ENCODE measurements at regions not wholly inside any gene's neighbourhood (a gene's known extent, or its start where the extent isn't known, plus 50 kb on each side); places are given as distances from the start of the nearest gene placed in this dataset.

- TF ChIP-seq HNF4A (conservative IDR thresholded peaks at IDR 0.05) (no peak), RAD21 (IDR thresholded peaks at IDR 0.05) (no peak)
Measured at GRCh38 chr5:105587963-105588662, 2025.5 kb upstream of the NUDT12 start (continued).

GRCh38 chr5:105581988-105582690, 2019.5 kb upstream of the NUDT12 start:
- H3K4me1 ChIP-seq (ENCODE audit: control insufficient read depth in 4 of 4, insufficient read depth in 4 of 4, low read length in 3 of 4), result no peaks in the 10 kb centered on the region
- H3K9ac ChIP-seq (ENCODE audit: low read depth in 1 of 2, low read length in 2 of 2), result no peak overlapping the region
- TF ChIP-seq JUND (IDR thresholded peaks at IDR 0.05), result no peak
- TF ChIP-seq CTCF (IDR thresholded peaks at IDR 0.05; ENCODE audit: low read depth, low read length, missing input control), result no peak
- no peak for TF ChIP-seq EGR1 (IDR thresholded peaks at IDR 0.05; ENCODE audit: low read depth in 2 of 2)
- TF ChIP-seq REST (IDR thresholded peaks at IDR 0.05), result no peak
- TF ChIP-seq FOXA1 (IDR thresholded peaks at IDR 0.05), result no peak
- no peak for TF ChIP-seq FOXA2 (IDR thresholded peaks at IDR 0.05)
- no peak for TF ChIP-seq NR2F2 (IDR thresholded peaks at IDR 0.05)
- TF ChIP-seq GABPA (IDR thresholded peaks at IDR 0.05 in 1 of 2, conservative IDR thresholded peaks at IDR 0.05 in 1 of 2), result no peak
- H3K36me3 ChIP-seq (ENCODE audit: control insufficient read depth in 4 of 4, insufficient read depth in 3 of 4, low read depth in 1 of 4, low read length in 3 of 4), result no peaks in the 10 kb centered on the region
- no peak overlapping the region for H3K4me3 ChIP-seq (ENCODE audit: low read depth in 1 of 3, low read length in 3 of 3)
- H3K27ac ChIP-seq (ENCODE audit: low read depth in 1 of 2, low read length in 2 of 2), result no peak overlapping the region
- no peaks in the 10 kb centered on the region for H3K9me3 ChIP-seq (ENCODE audit: control insufficient read depth in 4 of 4, low read length in 3 of 4)
- WGBS, result 58% methylated on average over 7 of the region's 7 CpGs
- H3K27me3 ChIP-seq (ENCODE audit: control insufficient read depth in 4 of 4, insufficient read depth in 4 of 4, low read length in 3 of 4), result no peaks in the 10 kb centered on the region
- DNase-seq (ENCODE audit: low spot score), result no peak

- TF ChIP-seq ATF3 (IDR thresholded peaks at IDR 0.05) (no peak), NR2F2 (IDR thresholded peaks at IDR 0.05) (no peak), MAX (IDR thresholded peaks at IDR 0.05) (no peak), ZBTB33 (IDR thresholded peaks at IDR 0.05) (no peak), SP1 (IDR thresholded peaks at IDR 0.05) (no peak), GABPA (IDR thresholded peaks at IDR 0.05 in 1 of 2, conservative IDR thresholded peaks at IDR 0.05 in 1 of 2) (no peak), YY1 (IDR thresholded peaks at IDR 0.05) (no peak)
- DNase-seq (ENCODE audit: low spot score), result no peak
- H3K27me3 ChIP-seq (ENCODE audit: control insufficient read depth in 4 of 4, insufficient read depth in 4 of 4, low read length in 3 of 4), result no peaks in the 10 kb centered on the region
- no peaks in the 10 kb centered on the region for H3K36me3 ChIP-seq (ENCODE audit: control insufficient read depth in 4 of 4, insufficient read depth in 3 of 4, low read depth in 1 of 4, low read length in 3 of 4)
- H3K4me3 ChIP-seq (ENCODE audit: low read depth in 1 of 3, low read length in 3 of 3), result no peak overlapping the region
- no peak overlapping the region for H3K9ac ChIP-seq (ENCODE audit: low read depth in 1 of 2, low read length in 2 of 2)
- H3K9me3 ChIP-seq (ENCODE audit: control insufficient read depth in 4 of 4, low read length in 3 of 4), result peaks cover 0 to 2% (median 0%) of the 10 kb centered on the region in 4 donors
- no peaks in the 10 kb centered on the region for H3K4me1 ChIP-seq (ENCODE audit: control insufficient read depth in 4 of 4, insufficient read depth in 4 of 4, low read length in 3 of 4)
- no peak overlapping the region for H3K27ac ChIP-seq (ENCODE audit: low read depth in 1 of 2, low read length in 2 of 2)
Measured at GRCh38 chr5:105573575-105573974, 2011.0 kb upstream of the NUDT12 start.

All from liver (tissue), 8 donors.